Amniotic epithelial cell (primary cell): ENCODE measurements at regions not wholly inside any gene's neighbourhood (a gene's known extent, or its start where the extent isn't known, plus 50 kb on each side); places are given as distances from the start of the nearest gene placed in this dataset.
"Not testable (repeated sequence)": the region's sequence is repeated elsewhere in the genome, so short reads cannot be mapped to it uniquely, and the experiment has no call there.

Source experiments
- DNase-seq: peaks from one replicate; pipeline ENCODE4 v3.0.0-alpha.2; 2010; ENCODE audit warnings: low read depth

DNA sequence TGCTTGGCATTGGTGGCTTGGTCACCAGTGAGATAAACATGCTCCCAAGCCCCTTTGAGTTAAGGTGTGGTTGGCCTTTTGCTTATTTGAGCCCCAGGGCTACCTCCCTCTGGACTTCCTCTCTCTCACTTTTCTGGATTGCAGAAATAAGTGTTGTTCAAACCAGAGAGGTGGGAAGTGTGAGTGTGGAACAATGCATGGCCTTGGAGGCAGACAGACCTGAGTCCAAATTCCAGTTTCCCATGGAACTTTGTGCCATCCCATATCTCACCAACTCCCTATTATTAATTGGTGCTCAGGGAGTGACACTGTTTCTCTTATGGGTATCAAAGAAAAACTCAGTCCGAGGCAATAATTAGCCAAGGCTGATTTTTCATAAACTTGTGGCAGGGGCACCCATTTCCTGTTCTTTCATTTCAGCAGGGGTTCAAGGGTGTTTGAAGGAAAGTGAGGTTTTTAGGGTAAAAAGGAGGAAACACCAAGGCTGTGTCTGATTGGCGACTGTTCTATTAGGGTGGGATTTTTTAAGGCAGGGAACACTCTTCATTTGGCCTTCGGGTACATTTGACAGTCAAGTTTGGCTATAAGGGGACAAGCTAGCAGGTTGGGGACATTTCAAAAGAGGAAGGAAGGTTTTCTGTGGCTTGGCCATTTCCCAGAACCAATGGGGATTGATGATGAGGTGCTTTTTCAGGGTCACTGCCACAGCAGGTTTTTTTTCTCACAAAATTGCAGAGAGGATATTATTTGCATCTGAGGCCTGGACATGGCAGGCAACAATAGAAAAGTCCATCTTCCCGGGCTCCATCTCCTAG lies 148.8 kb upstream of the NPY start:
- no peak for DNase-seq

DNA sequence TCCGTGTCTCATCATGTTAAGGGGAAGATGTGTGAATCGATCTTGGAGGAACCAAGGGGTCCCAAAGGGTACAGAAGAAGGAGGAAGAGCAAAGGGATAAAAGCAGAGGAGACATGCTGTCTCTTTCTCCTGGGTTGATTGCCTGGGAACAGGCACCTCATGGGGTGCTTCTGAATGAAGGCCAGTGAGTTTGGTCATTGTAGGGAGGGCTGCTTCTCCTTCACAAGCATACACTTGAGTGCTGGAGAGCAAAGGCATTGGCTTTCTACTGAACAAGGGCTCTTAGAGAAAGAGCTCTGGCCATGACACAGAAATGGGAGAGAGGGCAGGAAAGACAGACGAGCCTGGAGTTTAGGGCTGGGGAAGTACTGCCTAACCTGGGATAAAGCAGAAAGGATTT lies 146.7 kb upstream of the NPY start:
- no peak for DNase-seq

DNA sequence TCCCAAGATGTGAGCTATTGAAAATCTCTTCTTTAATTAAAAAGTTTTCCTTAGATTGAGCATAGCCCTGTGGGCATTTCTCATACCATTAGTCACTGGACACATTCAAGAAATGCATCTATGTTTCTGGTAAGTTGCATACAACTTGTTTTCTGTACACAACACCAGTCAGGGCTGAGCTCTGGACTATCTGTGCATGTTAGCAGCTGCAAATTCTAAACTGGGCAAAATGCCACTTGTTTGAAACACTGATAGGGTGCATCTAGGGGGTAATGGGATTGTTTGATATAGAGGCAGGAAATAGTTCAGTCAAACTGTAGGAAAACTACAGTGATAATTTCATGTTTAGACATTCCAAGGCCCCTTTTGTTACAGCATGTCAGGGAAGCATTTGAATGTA lies 145.6 kb upstream of the NPY start:
- DNase-seq = peak; percentile 56

- DNase-seq = no peak
Observed at GRCh38 chr7:24140001-24140400, 144.0 kb upstream of the NPY start.

DNA sequence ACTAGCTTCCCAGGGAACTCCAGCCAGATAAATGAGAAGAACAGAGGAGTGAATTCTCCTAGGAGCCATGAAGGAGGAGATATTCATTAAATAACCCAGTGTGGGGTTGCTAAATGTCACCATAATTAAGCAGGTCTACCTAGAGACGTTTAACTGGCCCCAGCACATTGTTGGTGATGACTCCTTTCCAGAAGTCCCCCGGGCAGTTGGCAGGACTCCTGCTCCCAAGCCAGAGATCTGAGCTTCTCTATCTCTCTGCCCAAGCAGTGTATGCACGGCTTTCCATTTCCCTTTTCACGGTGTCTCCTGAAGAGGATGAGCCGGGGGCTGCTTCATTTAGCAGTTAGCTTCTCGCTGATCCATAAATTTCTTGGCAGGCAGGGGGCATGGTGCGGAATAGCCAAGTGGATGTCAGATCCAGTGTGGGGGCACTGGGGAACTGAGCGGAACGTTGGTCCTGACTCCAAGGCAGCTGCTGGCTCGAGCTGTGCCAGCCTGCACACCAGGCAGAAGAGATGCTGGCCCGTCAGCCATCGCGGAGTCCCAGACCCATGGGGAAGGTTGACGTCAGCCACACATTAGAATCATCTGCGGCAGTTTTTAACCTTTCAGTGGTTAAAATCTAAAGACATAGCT lies 142.0 kb upstream of the NPY start:
- DNase-seq = no peak

- DNase-seq = no peak
Observed at GRCh38 chr7:24143547-24143946, 140.4 kb upstream of the NPY start.

GRCh38 chr7:24151944-24152343 lies 132.0 kb upstream of the NPY start:
- DNase-seq = no peak

GRCh38 chr7:24152356-24152755 lies 131.6 kb upstream of the NPY start:
- peak; percentile 17 for DNase-seq

DNA sequence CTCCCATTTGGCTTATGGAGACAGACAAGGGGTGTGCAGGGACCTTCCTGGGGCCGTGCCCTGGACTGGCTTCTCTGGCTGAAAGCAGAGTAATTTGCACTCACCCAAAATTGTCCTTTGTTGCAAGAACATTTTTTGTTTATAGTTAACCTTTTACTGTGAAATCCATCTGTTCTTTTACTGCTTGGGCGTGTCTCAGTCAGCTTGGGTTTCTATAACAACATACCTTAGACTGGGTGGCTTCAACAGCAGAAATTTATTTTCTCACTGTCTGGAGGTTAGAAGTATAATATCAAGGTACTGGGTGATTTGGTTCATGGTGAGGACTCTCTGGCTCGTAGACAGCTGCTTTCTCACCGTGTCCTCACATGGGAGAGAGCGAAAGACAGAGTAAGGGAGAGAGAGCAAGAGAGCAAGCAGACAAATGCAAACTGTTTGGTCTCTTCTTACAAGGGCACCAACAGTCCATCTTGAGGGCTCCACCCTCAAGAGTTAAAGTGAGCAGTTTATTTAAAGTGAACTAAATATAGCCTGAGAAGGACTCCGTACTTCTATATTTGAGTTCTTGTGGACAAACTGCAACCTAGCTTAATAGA lies 131.0 kb upstream of the NPY start:
- no peak for DNase-seq

DNA sequence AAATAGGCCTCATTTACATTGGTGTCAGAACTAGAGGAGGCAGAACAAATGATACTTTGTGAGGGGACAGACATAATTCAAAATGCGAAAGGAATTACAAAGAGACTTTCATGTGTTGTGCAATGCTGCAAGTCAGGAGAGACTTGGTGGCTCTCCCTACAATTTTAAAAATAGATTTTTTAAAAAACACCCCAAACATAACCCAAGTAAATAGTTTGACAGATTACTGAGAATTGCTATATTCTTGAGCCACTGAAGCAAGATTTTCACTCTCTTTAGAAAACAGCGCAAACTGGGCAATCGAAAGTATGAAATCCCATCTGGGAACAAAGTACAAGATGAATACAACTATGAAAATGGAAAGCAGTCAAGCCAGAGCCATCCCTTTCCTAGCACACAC lies 126.3 kb upstream of the NPY start:
- DNase-seq = no peak

DNA sequence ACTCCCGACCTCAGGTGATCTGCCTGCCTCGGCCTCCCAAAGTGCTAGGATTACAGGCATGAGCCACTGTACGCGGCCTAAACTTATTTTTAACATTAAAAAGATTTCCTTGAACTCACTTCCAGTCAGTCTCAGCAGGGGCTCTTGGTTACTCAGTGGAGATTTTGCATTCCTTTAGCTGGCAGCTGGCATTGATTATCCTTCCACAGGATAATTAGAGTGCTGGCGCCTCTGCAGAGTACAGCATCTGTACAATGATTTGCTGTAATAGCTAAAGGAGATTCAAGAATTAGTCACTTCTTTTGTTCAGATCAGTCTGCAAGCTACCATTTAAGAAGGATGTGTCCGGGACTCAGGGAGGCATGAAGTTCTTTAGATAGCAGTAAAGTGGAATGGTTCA lies 125.0 kb upstream of the NPY start:
- DNase-seq = no peak

DNA sequence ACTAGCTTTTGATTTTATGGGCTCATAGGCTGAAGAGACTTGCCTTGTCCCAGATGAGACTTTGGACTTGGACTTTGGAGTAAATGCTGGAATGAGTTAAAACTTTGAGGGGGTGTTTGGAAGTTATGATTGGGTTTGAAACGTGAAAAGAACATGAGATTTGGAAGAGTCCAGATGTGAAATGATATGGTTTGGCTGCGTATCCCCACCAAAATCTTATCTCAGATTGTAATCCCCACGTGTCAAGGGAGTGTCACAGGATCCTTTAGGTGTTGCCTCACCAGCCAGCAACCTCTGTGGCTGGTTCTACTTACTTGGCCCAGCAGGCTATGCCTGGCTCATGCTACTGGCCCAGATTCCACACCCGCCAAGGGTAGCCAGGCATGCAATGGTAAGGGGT lies 119.6 kb upstream of the NPY start:
- no peak for DNase-seq

DNA sequence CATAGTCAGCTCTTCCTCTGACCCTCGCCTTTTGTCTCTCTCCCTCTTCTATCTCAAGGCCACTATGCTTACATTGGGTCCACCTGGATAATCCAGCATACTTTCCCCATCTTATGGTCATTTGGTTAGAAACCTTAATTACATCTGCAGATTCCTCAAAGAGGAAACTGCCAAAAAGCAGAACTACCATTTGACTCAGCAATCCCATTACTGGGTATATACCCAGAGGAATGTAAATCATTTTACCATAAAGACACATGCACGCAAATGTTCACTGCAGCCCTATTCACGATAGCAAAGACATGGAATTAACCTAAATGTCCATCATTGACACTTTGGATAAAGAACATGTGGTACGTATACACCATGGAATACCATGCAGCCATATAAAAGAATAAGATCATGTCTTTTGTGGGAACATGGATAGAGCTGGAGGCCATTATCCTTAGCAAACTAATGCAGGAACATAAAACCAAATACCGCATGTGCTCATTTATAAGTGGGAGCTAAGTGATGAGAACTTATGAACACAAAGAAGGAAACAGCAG lies 114.8 kb upstream of the NPY start:
- no peak for DNase-seq

DNA sequence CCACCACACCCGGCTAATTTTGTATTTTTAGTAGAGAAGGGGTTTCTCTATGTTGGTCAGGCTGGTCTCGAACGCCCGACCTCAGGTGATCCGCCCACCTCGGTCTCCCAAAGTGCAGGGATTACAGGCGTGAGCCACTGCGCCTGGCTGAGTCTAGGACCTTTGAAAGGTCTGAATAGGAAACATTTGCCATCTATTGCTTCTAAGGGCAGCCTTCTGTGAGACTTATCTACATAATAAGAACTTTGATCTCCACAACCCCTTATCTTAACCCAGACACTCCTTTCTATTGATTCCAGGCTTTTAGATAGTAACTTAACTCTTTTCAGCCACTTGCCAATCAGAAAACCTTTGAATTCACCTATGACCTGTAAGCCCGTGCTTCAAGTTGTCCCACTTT lies 112.0 kb upstream of the NPY start:
- not testable (repeated sequence) for DNase-seq

GRCh38 chr7:24172856-24173255 lies 111.1 kb upstream of the NPY start:
- DNase-seq = no peak

DNA sequence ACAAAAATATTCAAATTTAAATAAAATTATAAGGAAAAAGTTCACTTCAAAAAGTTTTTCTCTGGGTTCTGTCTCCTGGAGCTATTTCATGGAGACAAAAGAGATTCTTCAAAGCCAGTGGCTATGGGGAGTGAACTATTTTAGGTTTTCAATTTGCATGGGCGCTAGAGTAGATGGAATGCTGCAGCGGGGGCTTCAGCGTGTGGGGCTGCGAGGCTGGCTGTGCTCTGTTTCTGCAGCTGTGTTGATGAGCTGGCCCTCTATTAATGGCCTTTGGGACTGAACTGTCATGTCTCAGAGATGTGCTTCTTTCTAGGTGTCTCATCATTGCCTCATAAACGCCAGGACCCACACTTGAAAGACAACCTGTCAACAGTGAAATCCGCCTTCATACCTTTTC lies 108.4 kb upstream of the NPY start:
- no peak for DNase-seq

DNA sequence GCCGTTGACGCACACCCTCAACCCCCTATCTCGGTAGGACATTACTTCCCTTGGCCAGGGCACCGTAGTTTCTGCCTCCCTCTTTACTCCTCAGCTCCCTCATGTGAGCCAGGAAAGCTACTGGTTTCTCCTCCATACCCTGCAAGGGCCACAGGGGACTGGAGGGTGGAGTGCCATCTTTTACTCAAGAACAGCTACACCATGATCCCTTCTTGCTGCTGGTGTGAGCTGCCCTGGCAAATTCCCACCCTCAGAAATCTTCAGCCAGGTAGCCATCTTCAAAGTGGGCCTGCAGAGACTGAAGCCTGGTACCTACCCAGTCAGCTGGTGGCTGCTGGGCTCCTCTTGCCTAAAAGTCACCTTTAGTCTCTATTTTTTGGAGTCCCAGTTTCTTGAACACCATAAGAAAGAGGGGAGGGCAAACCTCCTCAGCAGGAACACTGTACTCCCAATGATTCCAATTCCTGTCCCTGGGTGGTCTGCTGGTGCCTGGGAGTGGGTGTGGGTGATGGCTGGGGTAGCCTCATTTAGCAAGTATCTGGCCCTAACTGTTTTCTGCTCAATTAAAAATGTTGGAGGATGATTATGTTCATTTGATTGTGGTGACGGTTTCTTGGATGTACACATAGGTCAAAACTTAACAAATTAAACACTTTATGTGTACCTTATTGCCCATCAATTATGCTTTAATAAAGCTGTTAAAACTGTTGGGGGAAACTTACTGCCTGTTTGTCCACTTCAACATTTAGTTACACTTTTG lies 105.0 kb upstream of the NPY start:
- DNase-seq = no peak

DNA sequence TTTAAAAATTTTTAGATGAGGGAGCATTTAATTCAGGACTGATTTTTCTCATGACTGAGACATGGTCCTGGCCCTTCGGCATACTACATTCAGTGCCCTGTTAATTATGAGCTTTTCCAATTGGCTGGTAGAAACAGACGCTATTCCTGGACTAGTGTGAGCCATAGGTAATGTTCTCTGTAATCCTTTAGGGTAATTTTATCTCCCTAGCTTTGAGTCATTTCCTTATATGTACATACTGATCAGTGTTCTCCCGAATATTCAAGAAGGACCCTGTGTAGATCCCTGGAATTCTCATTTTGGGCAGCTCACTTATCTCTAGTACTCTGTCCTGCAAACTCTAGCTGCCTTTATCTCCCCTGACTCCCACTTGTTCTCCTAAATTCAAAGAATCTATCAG lies 92.6 kb upstream of the NPY start:
- peak; percentile 25 for DNase-seq

- DNase-seq = peak; percentile 89
Observed at GRCh38 chr7:24192053-24192452, 91.9 kb upstream of the NPY start.

DNA sequence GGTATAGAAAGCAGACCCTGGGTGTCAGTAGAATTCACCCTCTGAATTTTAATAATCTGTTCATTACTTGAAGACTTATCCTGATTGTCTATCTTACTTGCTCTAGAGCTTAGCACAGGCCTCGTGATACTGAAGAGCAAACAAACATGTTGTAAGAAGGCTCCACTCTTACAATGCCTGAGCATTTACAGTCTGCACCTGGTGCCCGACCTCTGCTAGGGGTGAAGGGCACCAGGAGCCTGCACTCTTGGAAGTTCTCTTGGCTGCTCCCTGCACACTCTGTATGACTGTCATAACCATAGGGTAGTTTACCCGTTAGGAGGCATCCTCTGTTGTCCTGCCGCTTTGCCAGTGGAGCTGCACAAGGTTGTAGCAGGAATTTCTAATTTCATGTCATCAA lies 91.3 kb upstream of the NPY start:
- DNase-seq = no peak

DNA sequence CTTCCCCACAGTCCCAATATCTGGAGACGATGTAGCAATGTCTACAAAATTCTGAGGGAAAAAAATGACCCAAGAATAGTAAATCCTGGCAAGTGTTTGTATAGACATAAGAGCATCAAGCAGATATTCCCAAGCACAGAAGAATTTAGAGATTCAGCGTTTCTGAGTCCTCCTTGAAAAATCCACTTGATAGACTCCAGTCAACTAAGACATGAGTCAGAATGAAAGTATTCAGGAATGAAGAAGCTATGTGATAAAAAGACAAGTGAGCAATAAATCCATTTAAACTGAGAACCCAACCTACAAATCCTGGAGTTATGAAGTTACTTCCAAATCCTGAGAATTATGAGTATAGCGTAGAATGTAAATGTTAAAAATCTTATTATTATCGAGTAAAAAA lies 86.1 kb upstream of the NPY start:
- peak; percentile 98 for DNase-seq

DNA sequence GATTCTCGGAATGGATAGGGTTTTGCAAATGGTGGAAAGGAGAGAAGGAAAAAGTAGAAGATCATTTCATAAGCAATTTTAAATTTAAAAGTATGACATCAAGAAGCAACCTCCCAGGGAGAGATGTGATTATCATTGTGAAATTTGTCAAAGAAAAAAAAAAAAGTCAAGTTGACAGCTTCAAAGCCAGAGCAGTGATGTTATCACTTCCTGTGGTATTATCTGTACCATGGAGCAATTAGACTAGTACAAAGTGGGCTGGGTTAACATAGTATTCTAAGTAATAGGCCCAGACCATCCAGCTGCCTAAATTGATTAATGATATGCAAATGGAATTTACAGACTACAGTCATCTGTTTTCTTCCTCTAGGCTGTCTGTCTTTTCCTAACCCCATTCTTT lies 84.0 kb upstream of the NPY start:
- DNase-seq = peak; percentile 97
